CD14-positive monocyte (primary cell): ENCODE measurements at regions not wholly inside any gene's neighbourhood (a gene's known extent, or its start where the extent isn't known, plus 50 kb on each side); places are given as distances from the start of the nearest gene placed in this dataset.

Source experiments
- DNase-seq, 3 donors: peaks; one replicate each; pipeline ENCODE4 v3.0.0-alpha.2; 2011 to 2022
- H2AFZ ChIP-seq: 2 replicates; pipeline ENCODE4 v1.6.0; 2012; ENCODE audit warnings: mild to moderate bottlenecking, low read depth, low read length, inconsistent platforms; ENCODE audit not compliant: insufficient read depth, poor library complexity, severe bottlenecking
- H3K27ac ChIP-seq, 2 donors: 1 replicate in 1 of 2; 2 replicates in 1 of 2; pipeline ENCODE4 v1.5.1; 2012 to 2013; ENCODE audit warnings: low read length in 2 of 2, control low read depth in 1 of 2, inconsistent platforms in 1 of 2, low read depth in 1 of 2, mild to moderate bottlenecking in 1 of 2
- H3K27me3 ChIP-seq, 2 donors: one replicate each; pipeline versions ENCODE4 v1.6.0 to v1.6.1; 2011 to 2013; ENCODE audit warnings: low read length in 2 of 2; ENCODE audit not compliant: control insufficient read depth in 2 of 2, insufficient read depth in 2 of 2
- H3K36me3 ChIP-seq, 2 donors: replicated peaks in 1 of 2; 1 replicate in 1 of 2; 2 replicates in 1 of 2; pipeline versions ENCODE4 v1.5.1 to v1.6.1; 2012 to 2013; ENCODE audit warnings: low read length in 2 of 2, control low read depth in 1 of 2, inconsistent platforms in 1 of 2, mild to moderate bottlenecking in 1 of 2; ENCODE audit not compliant: insufficient read depth in 2 of 2, control insufficient read depth in 1 of 2
- H3K4me1 ChIP-seq, 2 donors: 1 replicate in 1 of 2; 2 replicates in 1 of 2; pipeline versions ENCODE4 v1.5.1 to v1.6.1; 2012 to 2013; ENCODE audit warnings: low read length in 2 of 2, control low read depth in 1 of 2, inconsistent platforms in 1 of 2, mild to moderate bottlenecking in 1 of 2, moderate library complexity in 1 of 2; ENCODE audit not compliant: insufficient read depth in 2 of 2, control insufficient read depth in 1 of 2
- H3K4me2 ChIP-seq: replicated peaks from 2 replicates; pipeline ENCODE3; 2012; ENCODE audit warnings: low read length, moderate library complexity, mild to moderate bottlenecking; ENCODE audit not compliant: poor library complexity, severe bottlenecking; ENCODE audit errors: extremely low read depth
- H3K4me3 ChIP-seq, 3 experiments: fragments of 200-600 bp in 1 of 3; sonication (generic) in 1 of 3; replicated peaks in 1 of 3; 1 replicate in 2 of 3; 2 replicates in 1 of 3; pipeline ENCODE4 v1.5.1; 2011 to 2013; ENCODE audit warnings: low read length in 3 of 3, mild to moderate bottlenecking in 3 of 3, control low read depth in 2 of 3, low read depth in 2 of 3, inconsistent platforms in 1 of 3, moderate library complexity in 1 of 3
- H3K79me2 ChIP-seq: 2 replicates; pipeline ENCODE4 v1.6.0; 2012; ENCODE audit warnings: mild to moderate bottlenecking, control low read depth, inconsistent platforms, low read length, moderate library complexity; ENCODE audit not compliant: insufficient read depth
- H3K9ac ChIP-seq: 2 replicates; pipeline ENCODE4 v1.6.0; 2017; ENCODE audit warnings: low read length, mild to moderate bottlenecking; ENCODE audit not compliant: insufficient read depth, poor library complexity, severe bottlenecking
- H3K9me3 ChIP-seq, 2 donors: replicated peaks in 1 of 2; 1 replicate in 1 of 2; 2 replicates in 1 of 2; pipeline versions ENCODE4 v1.5.1 to v1.6.1; 2012 to 2013; ENCODE audit warnings: low read length in 2 of 2, control low read depth in 1 of 2; ENCODE audit not compliant: control insufficient read depth in 1 of 2, insufficient read depth in 1 of 2
- H4K20me1 ChIP-seq: 2 replicates; pipeline ENCODE4 v1.6.0; 2012; ENCODE audit warnings: mild to moderate bottlenecking, low read length, control low read depth, moderate library complexity; ENCODE audit not compliant: insufficient read depth
- H3K27ac Mint-ChIP-seq, 7 donors: one replicate each; pipeline ENCODE4 v1.8.0; 2020; ENCODE audit warnings: mild to moderate bottlenecking in 7 of 7, mixed read lengths in 7 of 7, moderate library complexity in 6 of 7, inconsistent platforms in 2 of 7
- H3K27me3 Mint-ChIP-seq, 3 donors: one replicate each; pipeline ENCODE4 v1.8.0; 2021 to 2022; ENCODE audit warnings: low read depth in 3 of 3, mild to moderate bottlenecking in 3 of 3, mixed read lengths in 3 of 3, moderate library complexity in 3 of 3, inconsistent platforms in 1 of 3
- H3K36me3 Mint-ChIP-seq, 2 donors: one replicate each; pipeline ENCODE4 v1.8.0; 2020; ENCODE audit warnings: mixed read lengths in 2 of 2, inconsistent platforms in 1 of 2, mild to moderate bottlenecking in 1 of 2
- H3K4me1 Mint-ChIP-seq: one replicate; pipeline ENCODE4 v1.8.0; 2020; ENCODE audit warnings: mild to moderate bottlenecking, mixed read lengths
- H3K4me3 Mint-ChIP-seq, 2 donors: one replicate each; pipeline ENCODE4 v1.8.0; 2020; ENCODE audit warnings: mild to moderate bottlenecking in 2 of 2, mixed read lengths in 2 of 2, moderate library complexity in 1 of 2
- H3K9me3 Mint-ChIP-seq, 7 donors: one replicate each; pipeline ENCODE4 v1.8.0; 2020 to 2022; ENCODE audit warnings: mixed read lengths in 7 of 7, mild to moderate bottlenecking in 6 of 7, moderate library complexity in 6 of 7, inconsistent platforms in 2 of 7
- WGBS: methylation state at CpG from one replicate; pipeline ENCODE4 v1.1.5; 2013; ENCODE audit warnings: missing lambda C conversion rate; ENCODE audit not compliant: insufficient coverage; 5-methylcytosine and 5-hydroxymethylcytosine counted together
- intact Hi-C, 2 donors: fragments of 100-400 bp; cut with micrococcal nuclease; formaldehyde crosslinking; loops; one replicate each; pipeline versions ENCODE4 v1.15.0 to v1.15.1; 2023
- TF ChIP-seq, protein P1 (sequence below): fragments of 200-600 bp; IDR thresholded peaks from one replicate; pipeline ENCODE4 v1.8.0; 2022; ENCODE audit warnings: antibody characterized with exemption, mild to moderate bottlenecking

DNA sequence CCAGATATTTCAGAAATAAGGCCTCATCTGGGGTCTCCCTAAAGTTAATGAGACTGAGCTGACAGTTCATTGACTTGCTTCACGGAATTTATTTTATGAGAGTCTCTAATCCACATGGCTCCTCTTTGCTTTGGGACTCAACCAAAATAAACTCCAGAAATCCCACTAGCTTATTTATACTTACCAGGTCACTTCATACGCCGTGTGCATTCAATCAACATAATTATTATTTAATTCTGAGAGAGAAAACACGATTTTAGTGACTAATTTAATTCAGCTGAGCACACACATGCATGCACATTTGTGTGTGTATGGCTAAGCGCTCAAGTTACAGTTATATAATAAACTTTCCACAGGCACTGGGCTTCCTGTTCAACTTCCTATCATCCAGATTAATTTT lies 333.4 kb upstream of the CCDC196 start:
- Mint-ChIP-seq H3K27me3 (peaks cover 0 to 1% (median 0%) of the 10 kb centered on the region in 3 donors), H3K9me3 (peaks cover 0 to 2% (median 0%) of the 10 kb centered on the region in 7 donors), H3K36me3 (no peaks in the 10 kb centered on the region), H3K4me3 (no peak overlapping the region), H3K4me1 (no peaks in the 10 kb centered on the region), H3K27ac (no peak overlapping the region)
- Histone ChIP-seq H3K27ac (no peak overlapping the region), H3K4me3 (no peak overlapping the region), H2AFZ (no peak overlapping the region), H3K79me2 (no peaks in the 10 kb centered on the region), H3K9me3 (no peaks in the 10 kb centered on the region), H4K20me1 (no peaks in the 10 kb centered on the region), H3K4me2 (no peak overlapping the region), H3K36me3 (no peaks in the 10 kb centered on the region), H3K27me3 (no peaks in the 10 kb centered on the region), H3K9ac (no peak overlapping the region), H3K4me1 (no peaks in the 10 kb centered on the region)
- TF ChIP-seq, protein P1, sequence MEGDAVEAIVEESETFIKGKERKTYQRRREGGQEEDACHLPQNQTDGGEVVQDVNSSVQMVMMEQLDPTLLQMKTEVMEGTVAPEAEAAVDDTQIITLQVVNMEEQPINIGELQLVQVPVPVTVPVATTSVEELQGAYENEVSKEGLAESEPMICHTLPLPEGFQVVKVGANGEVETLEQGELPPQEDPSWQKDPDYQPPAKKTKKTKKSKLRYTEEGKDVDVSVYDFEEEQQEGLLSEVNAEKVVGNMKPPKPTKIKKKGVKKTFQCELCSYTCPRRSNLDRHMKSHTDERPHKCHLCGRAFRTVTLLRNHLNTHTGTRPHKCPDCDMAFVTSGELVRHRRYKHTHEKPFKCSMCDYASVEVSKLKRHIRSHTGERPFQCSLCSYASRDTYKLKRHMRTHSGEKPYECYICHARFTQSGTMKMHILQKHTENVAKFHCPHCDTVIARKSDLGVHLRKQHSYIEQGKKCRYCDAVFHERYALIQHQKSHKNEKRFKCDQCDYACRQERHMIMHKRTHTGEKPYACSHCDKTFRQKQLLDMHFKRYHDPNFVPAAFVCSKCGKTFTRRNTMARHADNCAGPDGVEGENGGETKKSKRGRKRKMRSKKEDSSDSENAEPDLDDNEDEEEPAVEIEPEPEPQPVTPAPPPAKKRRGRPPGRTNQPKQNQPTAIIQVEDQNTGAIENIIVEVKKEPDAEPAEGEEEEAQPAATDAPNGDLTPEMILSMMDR = no peak
- 100% methylated on average over 1 of the region's 5 CpGs for WGBS
- no peak for DNase-seq
- intact Hi-C loops = no loop called here

DNA sequence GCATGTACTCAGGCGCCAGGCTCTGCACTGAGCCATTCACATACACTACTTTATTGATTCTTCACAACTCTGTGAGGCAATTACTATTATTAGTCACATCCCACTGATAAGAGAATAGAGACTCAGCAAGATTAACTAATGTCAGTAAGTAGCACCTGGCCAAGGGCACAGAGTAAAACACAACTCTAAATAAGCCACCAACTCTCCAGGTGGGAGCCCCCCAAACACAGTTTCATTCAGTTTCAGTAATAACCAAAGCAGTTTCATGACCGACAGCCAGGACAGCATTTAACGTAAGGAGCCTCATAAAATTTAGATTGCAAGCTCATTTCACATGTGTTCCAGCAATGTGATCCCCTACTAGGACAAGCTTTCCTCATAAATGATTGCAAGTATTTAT lies 323.1 kb upstream of the CCDC196 start:
- Mint-ChIP-seq H3K36me3 (no peaks in the 10 kb centered on the region), H3K27ac (no peak overlapping the region), H3K9me3 (peaks cover 0 to 20% (median 7%) of the 10 kb centered on the region in 7 donors), H3K4me3 (no peak overlapping the region), H3K4me1 (no peaks in the 10 kb centered on the region), H3K27me3 (no peaks in the 10 kb centered on the region)
- Histone ChIP-seq H3K9ac (no peak overlapping the region), H3K4me2 (no peak overlapping the region), H3K36me3 (no peaks in the 10 kb centered on the region), H3K27me3 (no peaks in the 10 kb centered on the region), H4K20me1 (no peaks in the 10 kb centered on the region), H3K27ac (no peak overlapping the region), H2AFZ (no peak overlapping the region), H3K4me3 (no peak overlapping the region), H3K9me3 (peaks cover 0 to 4% of the 10 kb centered on the region in 2 donors), H3K79me2 (no peaks in the 10 kb centered on the region), H3K4me1 (no peaks in the 10 kb centered on the region)
- no peak for DNase-seq
- WGBS = 75% methylated on average over 1 of the region's 3 CpGs
- intact Hi-C loops = no loop called here
- TF ChIP-seq, protein P1 = no peak
